Astrocyte (in vitro differentiated cells and primary cell): ENCODE measurements at regions not wholly inside any gene's neighbourhood (a gene's known extent, or its start where the extent isn't known, plus 50 kb on each side); places are given as distances from the start of the nearest gene placed in this dataset.

Source experiments
- CTCF ChIP-seq: IDR thresholded peaks from 2 replicates; pipeline ENCODE4 v1.5.1; 2011; ENCODE audit warnings: low read depth, mild to moderate bottlenecking, inconsistent platforms, low read length, moderate library complexity; ENCODE audit not compliant: insufficient read depth
- EZH2 ChIP-seq: IDR thresholded peaks from 2 replicates; pipeline ENCODE4 v1.6.1; 2012; ENCODE audit warnings: mild to moderate bottlenecking, low read length, inconsistent platforms; ENCODE audit not compliant: insufficient read depth

DNA sequence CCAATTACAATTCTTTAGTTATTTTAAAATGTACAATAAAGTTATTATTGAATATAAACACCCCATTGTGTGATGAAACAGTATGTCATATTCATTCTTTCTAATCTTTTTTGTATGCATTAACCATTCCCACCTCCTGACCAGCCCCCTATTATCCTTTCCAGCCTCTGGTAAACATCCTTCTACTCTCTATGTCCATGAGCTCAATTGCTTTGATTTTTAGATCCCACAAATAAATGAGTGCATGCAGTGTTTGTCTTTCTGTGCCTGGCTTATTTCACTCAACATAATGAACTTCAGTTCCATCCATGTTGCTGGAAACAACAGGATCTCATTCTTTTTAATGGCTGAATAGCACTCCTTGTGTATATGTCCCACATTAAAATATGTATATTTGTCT, 1858.9 kb upstream of the C9orf72 start:
- TF ChIP-seq CTCF (no peak), EZH2 (no peak)
